ENCODE measurements at regions not wholly inside any gene's neighbourhood (a gene's known extent, or its start where the extent isn't known, plus 50 kb on each side); places are given as distances from the start of the nearest gene placed in this dataset.

GRCh38 chr3:175957427-175957826, 1098.3 kb downstream of the NAALADL2 start:
- dilution Hi-C loops (cut with MboI; ENCODE audit: extremely low pct_ligation_motif_present, low sequenced_read_pairs), result no loop called here
- H3K4me3 ChIP-seq (ENCODE audit: control insufficient read depth in 2 of 3, extremely low read depth in 1 of 3, insufficient read depth in 2 of 3, low read depth in 1 of 3, low read length in 3 of 3), result no peak overlapping the region
- H3K79me2 ChIP-seq (ENCODE audit: control insufficient read depth, insufficient read depth, low read length), result no peaks in the 10 kb centered on the region
- no peak overlapping the region for H3K27ac ChIP-seq (ENCODE audit: control insufficient read depth, insufficient read depth, low read length)
- H3K4me2 ChIP-seq (ENCODE audit: control insufficient read depth, extremely low read depth, insufficient read depth, low read depth, low read length), result no peak overlapping the region
- no peaks in the 10 kb centered on the region for H3K9me3 ChIP-seq (ENCODE audit: control insufficient read depth, low read depth, low read length)
- no peak overlapping the region for H3K9ac ChIP-seq (ENCODE audit: control insufficient read depth, extremely low read depth, insufficient read depth, low read length)
- no peak for FAIRE-seq
- no peak for DNase-seq (ENCODE audit: low read depth, low spot score)
- TF ChIP-seq CTCF (optimal IDR thresholded peaks at IDR 0.05 in 1 of 3, IDR thresholded peaks at IDR 0.05 in 1 of 3, conservative IDR thresholded peaks at IDR 0.05 in 1 of 3; ENCODE audit: extremely low read depth in 1 of 3, insufficient read depth in 2 of 3, low read length in 3 of 3) (no peak), EZH2 (IDR thresholded peaks at IDR 0.05; ENCODE audit: low read length) (no peak)
- H3K4me1 ChIP-seq (ENCODE audit: control insufficient read depth, extremely low read depth, insufficient read depth, low read length), result no peaks in the 10 kb centered on the region
- H2AFZ ChIP-seq (ENCODE audit: control insufficient read depth, low read length), result no peak overlapping the region
- no peaks in the 10 kb centered on the region for H3K9me1 ChIP-seq (ENCODE audit: control insufficient read depth, extremely low read depth, insufficient read depth, low read length)
- no peaks in the 10 kb centered on the region for H3K27me3 ChIP-seq (ENCODE audit: control insufficient read depth, extremely low read depth, insufficient read depth, low read length)
- H4K20me1 ChIP-seq (ENCODE audit: control insufficient read depth, extremely low read depth, insufficient read depth, low read length), result no peaks in the 10 kb centered on the region
- H3K36me3 ChIP-seq (ENCODE audit: control insufficient read depth in 2 of 2, extremely low read depth in 1 of 2, insufficient read depth in 2 of 2, low read length in 2 of 2), result no peaks in the 10 kb centered on the region

GRCh38 chr3:175956964-175957363, 1097.8 kb downstream of the NAALADL2 start:
- Histone ChIP-seq H3K27ac (ENCODE audit: control insufficient read depth, insufficient read depth, low read length) (no peak overlapping the region), H3K4me2 (ENCODE audit: control insufficient read depth, extremely low read depth, insufficient read depth, low read depth, low read length) (no peak overlapping the region), H3K4me1 (ENCODE audit: control insufficient read depth, extremely low read depth, insufficient read depth, low read length) (no peaks in the 10 kb centered on the region), H3K9me1 (ENCODE audit: control insufficient read depth, extremely low read depth, insufficient read depth, low read length) (no peaks in the 10 kb centered on the region), H4K20me1 (ENCODE audit: control insufficient read depth, extremely low read depth, insufficient read depth, low read length) (no peaks in the 10 kb centered on the region), H3K9me3 (ENCODE audit: control insufficient read depth, low read depth, low read length) (no peaks in the 10 kb centered on the region), H3K79me2 (ENCODE audit: control insufficient read depth, insufficient read depth, low read length) (no peaks in the 10 kb centered on the region), H3K36me3 (ENCODE audit: control insufficient read depth in 2 of 2, extremely low read depth in 1 of 2, insufficient read depth in 2 of 2, low read length in 2 of 2) (no peaks in the 10 kb centered on the region), H3K9ac (ENCODE audit: control insufficient read depth, extremely low read depth, insufficient read depth, low read length) (no peak overlapping the region), H2AFZ (ENCODE audit: control insufficient read depth, low read length) (no peak overlapping the region), H3K4me3 (ENCODE audit: control insufficient read depth in 2 of 3, extremely low read depth in 1 of 3, insufficient read depth in 2 of 3, low read depth in 1 of 3, low read length in 3 of 3) (no peak overlapping the region), H3K27me3 (ENCODE audit: control insufficient read depth, extremely low read depth, insufficient read depth, low read length) (no peaks in the 10 kb centered on the region)
- dilution Hi-C loops (cut with MboI; ENCODE audit: extremely low pct_ligation_motif_present, low sequenced_read_pairs), result no loop called here
- no peak for TF ChIP-seq EZH2 (IDR thresholded peaks at IDR 0.05; ENCODE audit: low read length)
- no peak for TF ChIP-seq CTCF (optimal IDR thresholded peaks at IDR 0.05 in 1 of 3, IDR thresholded peaks at IDR 0.05 in 1 of 3, conservative IDR thresholded peaks at IDR 0.05 in 1 of 3; ENCODE audit: extremely low read depth in 1 of 3, insufficient read depth in 2 of 3, low read length in 3 of 3)
- DNase-seq (ENCODE audit: low read depth, low spot score) (no peak), FAIRE-seq (no peak)
